ENCODE measurements at regions not wholly inside any gene's neighbourhood (a gene's known extent, or its start where the extent isn't known, plus 50 kb on each side); places are given as distances from the start of the nearest gene placed in this dataset.

DNA sequence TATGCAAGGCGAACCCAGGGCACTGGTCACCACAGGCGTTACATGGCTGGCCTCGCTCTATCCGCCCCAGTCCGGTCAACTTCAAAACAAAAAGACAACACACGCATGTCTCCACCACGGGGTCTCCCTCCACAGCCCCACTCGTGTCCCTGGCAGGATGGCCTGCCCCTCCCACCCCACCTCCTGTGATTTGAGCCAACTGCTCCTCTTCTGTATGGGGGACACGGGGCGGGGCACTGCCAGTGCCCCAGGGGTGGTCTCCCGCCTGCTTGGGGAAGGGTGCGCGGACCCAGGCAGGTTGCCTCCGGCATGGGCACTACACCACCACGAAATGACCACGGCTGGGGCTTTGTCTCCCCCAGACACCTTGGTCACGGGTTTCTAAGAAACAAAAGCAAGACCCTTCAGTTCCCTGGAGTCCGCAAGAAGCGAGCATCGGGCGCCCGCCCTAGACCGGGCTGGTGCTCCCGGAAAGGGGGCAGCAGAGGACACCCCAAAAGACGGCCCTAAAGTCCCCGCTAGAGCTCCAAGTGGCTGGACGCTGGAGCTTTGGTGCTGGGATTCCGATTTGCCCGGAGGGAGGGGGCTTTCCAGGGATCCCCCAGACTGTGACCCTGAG lies 219.3 kb upstream of the PRICKLE2 start:
- WGBS (ENCODE audit: insufficient coverage, low coverage, missing lambda C conversion rate), result 4% methylated on average over 11 of the region's 29 CpGs
- H3K36me3 ChIP-seq (ENCODE audit: control insufficient read depth, insufficient read depth, low read length), result no peaks in the 10 kb centered on the region
- H3K9me3 ChIP-seq (replicated peaks; ENCODE audit: control insufficient read depth, insufficient read depth, low read depth, low read length), result no peaks in the 10 kb centered on the region
- FAIRE-seq, result no peak
- no peak for ATAC-seq
- intact Hi-C loops (cut with micrococcal nuclease) (no loop called here), in situ Hi-C loops (cut with MboI) (no loop called here)
- no TSS peak for BruUV-seq (replicated peaks)
- no peak overlapping the region for H2AFZ ChIP-seq (ENCODE audit: low read depth, low read length)
- no peak overlapping the region for H3K4me3 ChIP-seq
- H3K9me1 ChIP-seq (ENCODE audit: control insufficient read depth, insufficient read depth, low read length), result no peaks in the 10 kb centered on the region
- CTCF ChIA-PET (ENCODE audit: low intra/inter-chr PET ratio), result no interaction called here
- TF ChIP-seq EGR1 (conservative IDR thresholded peaks at IDR 0.05) (no peak), HDAC3 (IDR thresholded peaks at IDR 0.05; ENCODE audit: borderline replicate concordance, partially characterized antibody) (no peak), HNRNPLL (IDR thresholded peaks at IDR 0.05; ENCODE audit: low read depth, low read length, poor library complexity, severe bottlenecking) (no peak)
- TF ChIP-seq, protein P1, sequence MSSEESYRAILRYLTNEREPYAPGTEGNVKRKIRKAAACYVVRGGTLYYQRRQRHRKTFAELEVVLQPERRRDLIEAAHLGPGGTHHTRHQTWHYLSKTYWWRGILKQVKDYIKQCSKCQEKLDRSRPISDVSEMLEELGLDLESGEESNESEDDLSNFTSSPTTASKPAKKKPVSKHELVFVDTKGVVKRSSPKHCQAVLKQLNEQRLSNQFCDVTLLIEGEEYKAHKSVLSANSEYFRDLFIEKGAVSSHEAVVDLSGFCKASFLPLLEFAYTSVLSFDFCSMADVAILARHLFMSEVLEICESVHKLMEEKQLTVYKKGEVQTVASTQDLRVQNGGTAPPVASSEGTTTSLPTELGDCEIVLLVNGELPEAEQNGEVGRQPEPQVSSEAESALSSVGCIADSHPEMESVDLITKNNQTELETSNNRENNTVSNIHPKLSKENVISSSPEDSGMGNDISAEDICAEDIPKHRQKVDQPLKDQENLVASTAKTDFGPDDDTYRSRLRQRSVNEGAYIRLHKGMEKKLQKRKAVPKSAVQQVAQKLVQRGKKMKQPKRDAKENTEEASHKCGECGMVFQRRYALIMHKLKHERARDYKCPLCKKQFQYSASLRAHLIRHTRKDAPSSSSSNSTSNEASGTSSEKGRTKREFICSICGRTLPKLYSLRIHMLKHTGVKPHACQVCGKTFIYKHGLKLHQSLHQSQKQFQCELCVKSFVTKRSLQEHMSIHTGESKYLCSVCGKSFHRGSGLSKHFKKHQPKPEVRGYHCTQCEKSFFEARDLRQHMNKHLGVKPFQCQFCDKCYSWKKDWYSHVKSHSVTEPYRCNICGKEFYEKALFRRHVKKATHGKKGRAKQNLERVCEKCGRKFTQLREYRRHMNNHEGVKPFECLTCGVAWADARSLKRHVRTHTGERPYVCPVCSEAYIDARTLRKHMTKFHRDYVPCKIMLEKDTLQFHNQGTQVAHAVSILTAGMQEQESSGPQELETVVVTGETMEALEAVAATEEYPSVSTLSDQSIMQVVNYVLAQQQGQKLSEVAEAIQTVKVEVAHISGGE (CRISPR knock-in tag; IDR thresholded peaks at IDR 0.05), result peak in 1 of 3 experiments; percentile 83; a peak in 2 of 6 replicates
- no peaks in the 10 kb centered on the region; the same call in 1 of the 2 replicates for H4K20me1 ChIP-seq (replicated peaks; ENCODE audit: control insufficient read depth, insufficient read depth, low read length)
- H3K9ac ChIP-seq (ENCODE audit: insufficient read depth in 1 of 2, low read depth in 2 of 2, low read length in 2 of 2), result no peak overlapping the region
- no peaks in the 10 kb centered on the region for H3K4me1 ChIP-seq (replicated peaks in 1 of 2; ENCODE audit: control insufficient read depth in 2 of 2, insufficient read depth in 2 of 2, low read length in 2 of 2)
- H3K27me3 ChIP-seq (ENCODE audit: control insufficient read depth in 2 of 2, insufficient read depth in 2 of 2, low read length in 2 of 2), result peaks cover 0 to 26% of the 10 kb centered on the region in 2 experiments; a peak in 2 of 5 replicates
- POLR2A ChIA-PET, result no interaction called here
- H3K79me2 ChIP-seq (ENCODE audit: control insufficient read depth, insufficient read depth, low read length), result no peaks in the 10 kb centered on the region
- H3K27ac ChIP-seq (ENCODE audit: extremely low read depth, low read depth, low read length), result no peak overlapping the region
- H3K4me2 ChIP-seq (ENCODE audit: insufficient read depth, low read length), result no peak overlapping the region
- no peak for DNase-seq (ENCODE audit: extremely low read depth in 1 of 4, low spot score in 3 of 4)
